ENCODE measurements at regions not wholly inside any gene's neighbourhood (a gene's known extent, or its start where the extent isn't known, plus 50 kb on each side); places are given as distances from the start of the nearest gene placed in this dataset.

DNA sequence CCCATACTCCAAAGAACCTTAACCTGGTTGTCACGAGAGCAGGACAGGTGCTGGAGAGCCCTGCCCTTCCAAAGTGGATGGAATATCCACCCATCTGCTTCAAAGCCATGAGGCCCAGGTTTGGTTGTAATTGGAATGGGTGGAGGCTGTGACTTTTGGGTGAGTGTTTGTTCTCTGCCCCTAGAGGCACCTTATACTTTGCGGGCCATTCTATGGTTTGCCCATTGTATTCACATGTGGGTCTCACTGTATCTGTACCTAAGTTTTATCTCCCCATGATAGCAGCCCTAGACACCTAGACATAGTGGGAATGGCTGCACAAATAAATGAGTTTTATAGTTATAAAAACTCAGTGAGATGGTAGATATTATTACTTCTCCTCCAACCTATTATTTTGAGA, 67.1 kb upstream of the NAA20 start:
- Histone ChIP-seq H3K27me3 (no peaks in the 10 kb centered on the region), H3K4me3 (no peak overlapping the region), H3K27ac (no peak overlapping the region), H3K4me1 (peaks cover 17% of the 10 kb centered on the region), H3K36me3 (peaks cover 7% of the 10 kb centered on the region), H3K9me3 (no peaks in the 10 kb centered on the region)
- WGBS, result 96% methylated on average over 2 of the region's 2 CpGs
- no peak for TF ChIP-seq EP300 (IDR thresholded peaks at IDR 0.05)
- TF ChIP-seq POLR2A (IDR thresholded peaks at IDR 0.05), result no peak
- TF ChIP-seq CTCF (IDR thresholded peaks at IDR 0.05), result no peak
- TF ChIP-seq POLR2AphosphoS5 (IDR thresholded peaks at IDR 0.05), result no peak
- DNase-seq (ENCODE audit: low spot score in 2 of 2), result no peak

DNA sequence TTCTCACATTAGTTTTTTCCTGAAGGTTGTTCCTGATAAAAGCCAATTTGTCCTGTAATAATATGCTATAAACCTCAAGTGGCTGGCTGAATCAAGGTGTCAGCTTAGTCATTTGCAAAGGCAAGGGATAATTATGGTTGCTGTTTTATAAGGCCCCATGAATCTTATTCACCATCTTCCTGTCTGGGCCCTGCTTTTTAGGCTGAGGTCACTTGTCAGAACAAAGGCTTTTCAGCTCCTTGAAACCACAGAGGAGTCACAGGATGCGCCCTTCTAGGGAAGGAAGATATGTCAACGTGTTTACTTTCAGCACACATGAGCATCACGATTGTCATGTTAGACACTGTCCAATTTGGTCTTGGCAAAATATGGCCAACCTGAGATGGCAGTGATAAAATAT, 64.8 kb upstream of the NAA20 start:
- H3K27me3 ChIP-seq, result no peaks in the 10 kb centered on the region
- TF ChIP-seq POLR2AphosphoS5 (IDR thresholded peaks at IDR 0.05) (no peak), CTCF (IDR thresholded peaks at IDR 0.05) (no peak), EP300 (IDR thresholded peaks at IDR 0.05) (no peak), POLR2A (IDR thresholded peaks at IDR 0.05) (no peak)
- H3K4me1 ChIP-seq, result peaks cover 11% of the 10 kb centered on the region
- H3K27ac ChIP-seq, result no peak overlapping the region
- H3K4me3 ChIP-seq, result no peak overlapping the region
- no peak for DNase-seq (ENCODE audit: low spot score in 2 of 2)
- no peaks in the 10 kb centered on the region for H3K9me3 ChIP-seq
- 81% methylated on average over 3 of the region's 3 CpGs for WGBS
- peaks cover 19% of the 10 kb centered on the region for H3K36me3 ChIP-seq

GRCh38 chr20:19953606-19954005, 63.6 kb upstream of the NAA20 start:
- H3K9me3 ChIP-seq, result no peaks in the 10 kb centered on the region
- TF ChIP-seq CTCF (IDR thresholded peaks at IDR 0.05), result no peak
- no peak for TF ChIP-seq POLR2AphosphoS5 (IDR thresholded peaks at IDR 0.05)
- no peak for TF ChIP-seq POLR2A (IDR thresholded peaks at IDR 0.05)
- TF ChIP-seq EP300 (IDR thresholded peaks at IDR 0.05), result no peak
- no peak overlapping the region for H3K27ac ChIP-seq
- H3K4me1 ChIP-seq, result peaks cover 18% of the 10 kb centered on the region
- no peak for DNase-seq (ENCODE audit: low spot score in 2 of 2)
- H3K36me3 ChIP-seq, result peaks cover 30% of the 10 kb centered on the region
- H3K27me3 ChIP-seq, result no peaks in the 10 kb centered on the region
- H3K4me3 ChIP-seq, result no peak overlapping the region

DNA sequence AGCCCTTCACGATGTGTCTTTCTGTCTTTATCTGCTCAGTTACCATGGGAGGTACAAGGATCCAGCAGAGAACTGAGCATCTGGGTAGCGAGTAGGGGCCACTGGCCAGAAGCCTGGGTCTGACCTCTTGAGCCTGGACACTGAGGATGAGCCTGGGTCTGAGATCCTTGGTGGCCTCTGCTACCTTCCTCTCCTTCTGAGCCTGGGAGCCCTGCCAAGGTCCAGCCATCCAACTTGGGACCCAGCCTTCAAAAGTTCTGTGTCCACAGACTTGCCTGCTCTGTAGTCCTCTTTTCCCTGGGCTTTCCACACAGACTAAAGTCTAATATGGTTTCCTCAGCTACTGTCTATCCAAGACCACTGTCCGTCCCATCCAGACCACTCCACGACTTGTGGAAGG, 60.2 kb upstream of the NAA20 start:
- Histone ChIP-seq H3K36me3 (peaks cover 50% of the 10 kb centered on the region), H3K9me3 (no peaks in the 10 kb centered on the region), H3K4me3 (no peak overlapping the region), H3K27ac (peak overlapping the region; percentile 40), H3K4me1 (peaks cover 30% of the 10 kb centered on the region), H3K27me3 (no peaks in the 10 kb centered on the region)
- 71% methylated on average over 4 of the region's 4 CpGs for WGBS
- no peak for DNase-seq (ENCODE audit: low spot score in 2 of 2)
- no peak for TF ChIP-seq POLR2AphosphoS5 (IDR thresholded peaks at IDR 0.05)

GRCh38 chr20:19958219-19958618, 58.9 kb upstream of the NAA20 start:
- 55% methylated on average over 3 of the region's 3 CpGs for WGBS
- H3K4me1 ChIP-seq, result peaks cover 34% of the 10 kb centered on the region
- no peak for DNase-seq (ENCODE audit: low spot score in 2 of 2)
- H3K36me3 ChIP-seq, result peaks cover 51% of the 10 kb centered on the region
- no peak for TF ChIP-seq POLR2A (IDR thresholded peaks at IDR 0.05)
- peak in 1 of 3 donors; percentile 84 for TF ChIP-seq POLR2AphosphoS5 (IDR thresholded peaks at IDR 0.05)
- H3K27me3 ChIP-seq, result no peaks in the 10 kb centered on the region
- peak overlapping the region; percentile 40 for H3K27ac ChIP-seq
- no peaks in the 10 kb centered on the region for H3K9me3 ChIP-seq
- H3K4me3 ChIP-seq, result no peak overlapping the region

DNA sequence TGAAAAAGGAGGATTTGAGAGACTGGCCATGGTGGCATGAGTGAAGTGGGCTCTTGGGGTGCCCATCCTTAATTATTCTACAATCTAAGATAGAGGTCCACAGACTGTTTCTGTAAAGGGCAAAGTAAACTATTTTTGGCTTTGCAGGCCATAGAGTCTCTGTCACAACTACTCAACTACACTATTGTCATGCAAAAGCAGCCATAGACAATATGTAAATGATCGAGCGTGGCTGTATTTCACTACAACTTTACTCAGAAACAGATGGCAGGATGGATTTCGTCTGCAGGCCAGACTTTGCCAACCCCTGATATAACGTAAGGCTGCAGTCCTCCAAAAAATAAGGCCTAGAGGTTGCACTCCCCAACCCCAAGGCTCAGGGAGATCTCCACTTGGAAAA, 58.2 kb upstream of the NAA20 start:
- no peak for DNase-seq (ENCODE audit: low spot score in 2 of 2)
- WGBS, result 85% methylated on average over 4 of the region's 4 CpGs
- no peaks in the 10 kb centered on the region for H3K27me3 ChIP-seq
- peaks cover 39% of the 10 kb centered on the region for H3K4me1 ChIP-seq
- H3K9me3 ChIP-seq, result no peaks in the 10 kb centered on the region
- TF ChIP-seq EP300 (IDR thresholded peaks at IDR 0.05) (no peak), CTCF (IDR thresholded peaks at IDR 0.05) (no peak), POLR2A (IDR thresholded peaks at IDR 0.05) (no peak), POLR2AphosphoS5 (IDR thresholded peaks at IDR 0.05) (no peak)
- H3K36me3 ChIP-seq, result peaks cover 51% of the 10 kb centered on the region
- no peak overlapping the region for H3K4me3 ChIP-seq
- no peak overlapping the region for H3K27ac ChIP-seq
